HT1080 (cell line): ENCODE measurements at regions not wholly inside any gene's neighbourhood (a gene's known extent, or its start where the extent isn't known, plus 50 kb on each side); places are given as distances from the start of the nearest gene placed in this dataset.
"Not testable (repeated sequence)": the region's sequence is repeated elsewhere in the genome, so short reads cannot be mapped to it uniquely, and the experiment has no call there.

Source experiments
- DNase-seq: peaks from one replicate; pipeline ENCODE4 v3.0.0-alpha.2; 2015; ENCODE audit warnings: low read depth

DNA sequence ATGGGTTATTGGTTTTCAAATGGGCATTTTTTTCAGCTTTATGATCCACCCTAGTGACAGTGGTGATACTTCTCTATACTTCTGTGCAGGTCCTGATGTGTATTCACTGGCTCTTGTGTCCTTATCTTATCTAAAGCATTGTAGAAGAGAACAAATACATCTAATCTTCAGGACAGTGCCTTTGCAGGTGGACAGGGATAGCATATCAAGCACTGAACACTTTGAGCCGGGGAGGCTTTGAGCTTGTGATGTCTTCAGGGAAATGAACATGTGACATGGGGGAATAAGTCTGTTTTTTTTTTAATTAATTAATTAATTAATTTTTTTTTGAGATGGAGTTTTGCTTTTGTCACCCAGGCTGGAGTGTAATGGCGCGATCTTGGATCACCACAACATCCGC lies 115.5 kb upstream of the KLF4 start:
- DNase-seq, result no peak

- DNase-seq, result no peak
Measured at GRCh38 chr9:107603281-107603680, 113.7 kb upstream of the KLF4 start.

DNA sequence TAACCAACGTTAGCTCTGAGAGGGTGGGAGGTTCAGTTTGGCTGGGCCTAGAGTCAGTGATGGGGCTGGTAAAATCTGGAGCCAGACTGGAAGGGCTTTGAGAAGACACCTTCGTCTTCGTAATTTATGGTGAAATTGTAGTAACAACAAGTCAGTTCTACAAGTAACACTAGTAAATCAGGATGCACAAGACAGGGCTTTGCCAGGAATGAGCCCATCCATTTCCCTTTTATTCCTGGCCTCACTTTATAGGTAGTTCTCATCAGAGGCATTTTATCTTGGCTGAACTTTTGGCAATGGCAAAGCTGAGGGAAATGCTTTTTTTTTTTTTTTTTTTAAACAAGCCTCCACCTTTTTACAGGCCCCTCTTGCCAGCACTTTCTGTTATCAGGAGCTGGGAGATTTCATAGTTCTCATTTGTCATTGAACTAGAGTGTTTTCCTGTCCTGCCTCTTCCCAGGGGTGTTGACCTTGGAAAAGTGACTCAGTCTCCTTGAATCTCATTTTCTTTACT lies 110.5 kb upstream of the KLF4 start:
- no peak for DNase-seq

DNA sequence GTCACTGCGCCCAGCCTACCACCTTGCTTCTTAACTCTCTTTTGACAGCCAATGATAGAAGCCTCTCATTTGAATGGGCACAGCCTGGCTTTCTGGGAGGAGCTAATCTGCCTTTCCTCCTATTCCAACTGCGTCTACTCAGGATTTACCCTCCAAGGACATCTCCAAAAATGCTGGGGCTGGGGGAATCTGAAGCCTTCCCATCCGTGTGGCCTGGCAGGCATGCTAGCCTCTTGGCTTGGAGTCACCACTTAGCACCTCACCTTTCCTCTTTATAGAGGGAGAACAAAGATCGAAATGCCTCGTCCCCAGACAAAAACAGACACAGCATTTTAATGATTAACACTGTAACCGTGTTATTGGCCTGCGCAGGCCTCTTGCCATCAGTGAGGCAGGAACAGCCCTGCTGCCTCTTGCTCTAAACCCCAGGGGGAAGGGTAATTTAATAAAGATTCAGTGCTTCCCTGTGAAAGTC lies 108.2 kb upstream of the KLF4 start:
- no peak for DNase-seq

DNA sequence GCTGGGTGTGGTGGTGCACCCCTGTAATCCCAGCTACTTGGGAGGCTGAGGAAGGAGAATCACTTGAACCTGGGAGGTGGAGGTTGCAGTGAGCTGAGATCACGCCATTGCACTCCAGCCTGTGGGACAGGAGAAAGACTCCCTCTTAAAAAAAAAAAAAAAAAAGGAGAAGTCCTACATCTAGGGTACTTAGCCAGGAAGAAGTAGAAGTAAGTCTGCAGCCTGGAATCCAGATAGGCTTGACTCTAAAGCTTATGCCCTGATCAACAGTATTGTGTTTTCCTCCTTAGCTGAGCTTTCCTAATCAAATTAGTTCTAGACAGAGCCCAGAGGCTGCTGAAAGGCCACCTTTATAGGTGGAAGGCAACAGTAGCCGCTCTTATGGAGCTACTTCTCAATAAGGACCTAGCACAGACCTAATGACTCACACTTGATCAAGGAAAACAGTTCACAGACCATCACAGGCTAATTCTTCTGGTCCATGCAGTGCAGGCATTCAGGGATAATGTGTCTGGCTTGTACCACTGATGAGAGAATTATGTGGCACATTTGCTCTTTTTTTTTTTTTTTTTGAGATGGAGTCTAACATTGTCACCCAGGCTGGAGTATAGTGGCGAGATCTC lies 105.5 kb upstream of the KLF4 start:
- DNase-seq, result no peak

- no peak for DNase-seq
Measured at GRCh38 chr9:107593224-107593870, 103.8 kb upstream of the KLF4 start.

GRCh38 chr9:107592424-107592823 lies 102.9 kb upstream of the KLF4 start:
- no peak for DNase-seq

- DNase-seq, result no peak
Measured at GRCh38 chr9:107591781-107592180, 102.2 kb upstream of the KLF4 start.

DNA sequence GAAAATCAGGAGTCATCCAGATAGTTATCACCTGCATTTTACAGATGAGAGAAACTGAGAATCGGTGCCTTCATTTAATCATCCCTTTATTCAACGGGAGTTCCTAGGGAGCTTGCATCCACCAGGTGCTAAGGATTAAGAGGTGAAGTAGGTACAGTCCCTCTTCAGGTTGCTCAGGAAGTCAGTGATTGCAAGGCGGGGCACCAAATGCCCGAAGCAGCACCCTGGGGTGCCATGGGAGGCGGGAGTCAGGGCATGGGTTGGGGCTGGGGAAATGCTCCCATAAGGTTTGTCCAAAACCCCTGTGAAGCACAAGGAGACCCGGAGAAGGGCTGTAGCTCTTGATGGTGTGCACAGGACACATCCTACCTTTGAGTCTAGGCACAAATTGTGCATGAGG lies 98.8 kb upstream of the KLF4 start:
- no peak for DNase-seq

- no peak for DNase-seq
Measured at GRCh38 chr9:107587191-107587963, 97.8 kb upstream of the KLF4 start.

GRCh38 chr9:107586493-107586892 lies 96.9 kb upstream of the KLF4 start:
- peak; percentile 11 for DNase-seq

- DNase-seq, result no peak
Measured at GRCh38 chr9:107585465-107585864, 95.9 kb upstream of the KLF4 start.

GRCh38 chr9:107584944-107585343 lies 95.4 kb upstream of the KLF4 start:
- DNase-seq, result no peak

- DNase-seq, result peak; percentile 42
Measured at GRCh38 chr9:107584186-107584585, 94.6 kb upstream of the KLF4 start.

DNA sequence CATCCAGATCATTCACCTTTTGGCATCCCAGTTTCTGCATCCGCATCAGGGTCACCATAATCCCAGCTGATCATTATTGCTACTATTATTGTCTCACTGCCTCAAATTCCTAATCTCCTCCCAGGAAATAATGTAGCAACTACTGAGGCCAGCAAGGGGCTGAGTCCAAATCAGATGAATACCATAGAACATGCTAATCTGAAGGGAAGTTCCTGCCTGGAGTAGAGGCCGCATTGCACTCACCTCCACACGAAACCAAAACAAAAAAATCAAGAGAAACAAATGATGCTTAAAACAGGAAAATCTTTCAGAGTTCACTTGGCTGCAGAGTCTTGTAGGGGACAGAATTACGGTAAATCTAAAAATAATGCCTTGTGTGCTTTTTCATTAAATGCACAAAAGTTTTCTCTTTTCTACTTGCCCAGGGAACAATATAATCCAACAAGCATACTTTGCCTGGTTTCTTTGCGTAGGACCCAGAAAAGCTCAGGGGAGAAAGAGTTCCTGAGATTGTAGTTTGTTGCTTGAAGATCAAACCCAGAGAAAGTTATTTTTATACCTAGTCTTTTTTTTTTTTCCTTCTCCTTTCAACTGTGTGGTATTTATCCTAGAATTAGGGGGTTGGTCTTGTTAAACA lies 87.7 kb upstream of the KLF4 start:
- no peak for DNase-seq

DNA sequence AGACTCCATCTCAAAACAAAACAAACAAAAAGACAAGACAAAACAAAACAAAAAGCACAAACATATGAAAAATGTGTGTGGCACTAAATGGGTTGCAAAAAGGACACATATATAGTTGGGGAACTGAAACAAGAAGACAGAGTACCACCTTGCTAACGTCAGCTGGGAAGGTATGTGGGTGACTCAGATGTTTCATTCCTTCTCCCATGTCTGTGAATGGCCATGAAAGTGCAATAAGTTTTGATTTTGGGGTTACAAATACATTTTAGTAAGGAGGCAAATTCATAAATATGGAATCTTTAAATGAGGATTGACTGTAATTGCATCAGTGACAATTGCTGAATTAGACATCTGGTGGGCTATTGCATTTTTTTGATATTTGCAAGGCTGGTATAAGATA lies 81.6 kb upstream of the KLF4 start:
- DNase-seq, result no peak

- DNase-seq, result no peak
Measured at GRCh38 chr9:107569174-107569573, 79.6 kb upstream of the KLF4 start.

DNA sequence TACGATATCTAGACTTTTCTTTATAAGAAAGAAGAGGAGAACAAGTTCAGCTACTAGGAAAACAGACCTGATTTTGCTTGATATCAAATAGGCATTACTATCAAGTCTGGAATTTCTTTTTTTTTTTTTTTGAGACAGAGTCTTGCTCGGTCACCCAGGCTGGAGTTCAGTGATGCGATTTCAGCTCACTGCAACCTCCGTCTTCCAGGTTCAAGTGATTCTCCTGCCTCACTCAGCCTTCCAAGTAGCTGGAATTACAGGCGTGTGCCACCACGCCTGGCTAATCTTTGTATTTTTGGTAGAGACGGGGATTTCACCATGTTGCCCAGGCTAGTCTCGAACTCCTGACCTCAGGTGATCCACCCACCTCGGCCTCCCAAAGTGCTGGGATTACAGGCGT lies 78.8 kb upstream of the KLF4 start:
- not testable (repeated sequence) for DNase-seq

- DNase-seq, result no peak
Measured at GRCh38 chr9:107567462-107567861, 77.9 kb upstream of the KLF4 start.

GRCh38 chr9:107566611-107567061 lies 77.1 kb upstream of the KLF4 start:
- no peak for DNase-seq

DNA sequence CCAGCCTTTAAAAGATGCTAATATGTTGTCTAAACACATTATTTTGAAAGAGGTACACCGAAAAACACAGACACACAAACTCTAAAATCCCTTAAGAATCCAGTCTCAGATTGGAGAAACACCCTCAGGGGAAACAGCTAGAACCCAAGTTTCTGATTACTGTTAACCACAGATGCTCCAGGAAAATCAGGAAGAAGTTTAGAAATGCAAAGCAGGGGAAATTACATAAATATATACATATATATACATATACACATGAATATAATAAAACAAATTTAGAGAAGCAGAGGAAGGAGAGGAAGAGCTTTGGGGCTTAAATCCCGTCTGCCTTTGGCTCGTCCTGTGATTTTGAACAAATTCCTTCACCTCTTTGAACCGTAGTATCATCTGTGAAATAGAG lies 73.2 kb upstream of the KLF4 start:
- no peak for DNase-seq
